ENCODE measurements at regions not wholly inside any gene's neighbourhood (a gene's known extent, or its start where the extent isn't known, plus 50 kb on each side); places are given as distances from the start of the nearest gene placed in this dataset.
"Not testable (repeated sequence)": the region's sequence is repeated elsewhere in the genome, so short reads cannot be mapped to it uniquely, and the experiment has no call there.

GRCh38 chr1:163970151-163970550, 588.8 kb upstream of the PBX1 start:
- Histone ChIP-seq H3K27me3 (ENCODE audit: control insufficient read depth, insufficient read depth, low read length) (no peaks in the 10 kb centered on the region), H3K9me3 (ENCODE audit: control insufficient read depth, low read depth, low read length) (no peaks in the 10 kb centered on the region), H3K27ac (ENCODE audit: low read length) (no peak overlapping the region), H3K36me3 (ENCODE audit: control insufficient read depth, insufficient read depth, low read length) (no peaks in the 10 kb centered on the region), H3K4me1 (ENCODE audit: control insufficient read depth, insufficient read depth, low read length) (no peaks in the 10 kb centered on the region), H3K4me3 (ENCODE audit: low read length) (no peak overlapping the region)
- 67% methylated on average over 1 of the region's 2 CpGs for WGBS (ENCODE audit: insufficient coverage, low lambda C conversion rate)
- no peak for DNase-seq

GRCh38 chr1:163970699-163971098, 588.3 kb upstream of the PBX1 start:
- no peaks in the 10 kb centered on the region for H3K27me3 ChIP-seq (ENCODE audit: control insufficient read depth, insufficient read depth, low read length)
- no peaks in the 10 kb centered on the region for H3K36me3 ChIP-seq (ENCODE audit: control insufficient read depth, insufficient read depth, low read length)
- WGBS (ENCODE audit: insufficient coverage, low lambda C conversion rate), result 40% methylated on average over 1 of the region's 4 CpGs
- H3K27ac ChIP-seq (ENCODE audit: low read length), result no peak overlapping the region
- DNase-seq, result no peak
- no peak overlapping the region for H3K4me3 ChIP-seq (ENCODE audit: low read length)
- no peaks in the 10 kb centered on the region for H3K9me3 ChIP-seq (ENCODE audit: control insufficient read depth, low read depth, low read length)
- H3K4me1 ChIP-seq (ENCODE audit: control insufficient read depth, insufficient read depth, low read length), result no peaks in the 10 kb centered on the region

- Histone ChIP-seq H3K4me1 (ENCODE audit: control insufficient read depth, insufficient read depth, low read length) (no peaks in the 10 kb centered on the region), H3K9me3 (ENCODE audit: control insufficient read depth, low read depth, low read length) (no peaks in the 10 kb centered on the region), H3K4me3 (ENCODE audit: low read length) (no peak overlapping the region), H3K36me3 (ENCODE audit: control insufficient read depth, insufficient read depth, low read length) (no peaks in the 10 kb centered on the region), H3K27me3 (ENCODE audit: control insufficient read depth, insufficient read depth, low read length) (no peaks in the 10 kb centered on the region), H3K27ac (ENCODE audit: low read length) (no peak overlapping the region)
- no peak for DNase-seq
These were observed 585.4 kb upstream of the PBX1 start for GRCh38 chr1:163973586-163973985.

- WGBS (ENCODE audit: insufficient coverage, low lambda C conversion rate), result 80% methylated on average over 2 of the region's 2 CpGs
- Histone ChIP-seq H3K4me3 (ENCODE audit: low read length) (no peak overlapping the region), H3K27ac (ENCODE audit: low read length) (no peak overlapping the region), H3K27me3 (ENCODE audit: control insufficient read depth, insufficient read depth, low read length) (no peaks in the 10 kb centered on the region), H3K4me1 (ENCODE audit: control insufficient read depth, insufficient read depth, low read length) (no peaks in the 10 kb centered on the region), H3K9me3 (ENCODE audit: control insufficient read depth, low read depth, low read length) (no peaks in the 10 kb centered on the region), H3K36me3 (ENCODE audit: control insufficient read depth, insufficient read depth, low read length) (no peaks in the 10 kb centered on the region)
- DNase-seq, result no peak
These were observed 584.9 kb upstream of the PBX1 start for GRCh38 chr1:163974120-163974519.

- Histone ChIP-seq H3K9me3 (ENCODE audit: control insufficient read depth, low read depth, low read length) (no peaks in the 10 kb centered on the region), H3K4me3 (ENCODE audit: low read length) (no peak overlapping the region), H3K27ac (ENCODE audit: low read length) (no peak overlapping the region), H3K4me1 (ENCODE audit: control insufficient read depth, insufficient read depth, low read length) (no peaks in the 10 kb centered on the region), H3K27me3 (ENCODE audit: control insufficient read depth, insufficient read depth, low read length) (no peaks in the 10 kb centered on the region), H3K36me3 (ENCODE audit: control insufficient read depth, insufficient read depth, low read length) (no peaks in the 10 kb centered on the region)
- DNase-seq, result no peak
- WGBS (ENCODE audit: insufficient coverage, low lambda C conversion rate), result no CpG with 5 or more reads among the region's 1 CpG
These were observed 578.6 kb upstream of the PBX1 start for GRCh38 chr1:163980394-163980793.

- Histone ChIP-seq H3K36me3 (ENCODE audit: control insufficient read depth, insufficient read depth, low read length) (no peaks in the 10 kb centered on the region), H3K4me1 (ENCODE audit: control insufficient read depth, insufficient read depth, low read length) (no peaks in the 10 kb centered on the region), H3K27ac (ENCODE audit: low read length) (no peak overlapping the region), H3K4me3 (ENCODE audit: low read length) (no peak overlapping the region), H3K9me3 (ENCODE audit: control insufficient read depth, low read depth, low read length) (no peaks in the 10 kb centered on the region), H3K27me3 (ENCODE audit: control insufficient read depth, insufficient read depth, low read length) (no peaks in the 10 kb centered on the region)
- no CpG with 5 or more reads among the region's 2 CpGs for WGBS (ENCODE audit: insufficient coverage, low lambda C conversion rate)
- no peak for DNase-seq
These were observed 577.4 kb upstream of the PBX1 start for GRCh38 chr1:163981500-163982030.

- H3K27me3 ChIP-seq (ENCODE audit: control insufficient read depth, insufficient read depth, low read length), result no peaks in the 10 kb centered on the region
- H3K27ac ChIP-seq (ENCODE audit: low read length), result no peak overlapping the region
- no CpG with 5 or more reads among the region's 2 CpGs for WGBS (ENCODE audit: insufficient coverage, low lambda C conversion rate)
- H3K4me3 ChIP-seq (ENCODE audit: low read length), result no peak overlapping the region
- H3K36me3 ChIP-seq (ENCODE audit: control insufficient read depth, insufficient read depth, low read length), result no peaks in the 10 kb centered on the region
- DNase-seq, result no peak
- H3K9me3 ChIP-seq (ENCODE audit: control insufficient read depth, low read depth, low read length), result no peaks in the 10 kb centered on the region
- H3K4me1 ChIP-seq (ENCODE audit: control insufficient read depth, insufficient read depth, low read length), result no peaks in the 10 kb centered on the region
These were observed 575.9 kb upstream of the PBX1 start for GRCh38 chr1:163983097-163983496.

GRCh38 chr1:163985700-163986099, 573.3 kb upstream of the PBX1 start:
- DNase-seq, result no peak

GRCh38 chr1:163999131-163999530, 559.9 kb upstream of the PBX1 start:
- Histone ChIP-seq H3K36me3 (ENCODE audit: control insufficient read depth, insufficient read depth, low read length) (no peaks in the 10 kb centered on the region), H3K27ac (ENCODE audit: low read length) (no peak overlapping the region), H3K4me3 (ENCODE audit: low read length) (no peak overlapping the region), H3K9me3 (ENCODE audit: control insufficient read depth, low read depth, low read length) (no peaks in the 10 kb centered on the region), H3K27me3 (ENCODE audit: control insufficient read depth, insufficient read depth, low read length) (no peaks in the 10 kb centered on the region), H3K4me1 (ENCODE audit: control insufficient read depth, insufficient read depth, low read length) (no peaks in the 10 kb centered on the region)
- no peak for DNase-seq
- no CpG with 5 or more reads among the region's 1 CpG for WGBS (ENCODE audit: insufficient coverage, low lambda C conversion rate)

More at GRCh38 chr1:163985700-163986099, 573.3 kb upstream of the PBX1 start:
- H3K27ac ChIP-seq (ENCODE audit: low read length), result no peak overlapping the region
- H3K4me3 ChIP-seq (ENCODE audit: low read length), result no peak overlapping the region
- WGBS (ENCODE audit: insufficient coverage, low lambda C conversion rate), result 96% methylated on average over 3 of the region's 3 CpGs
- H3K4me1 ChIP-seq (ENCODE audit: control insufficient read depth, insufficient read depth, low read length), result no peaks in the 10 kb centered on the region
- no peaks in the 10 kb centered on the region for H3K36me3 ChIP-seq (ENCODE audit: control insufficient read depth, insufficient read depth, low read length)
- H3K9me3 ChIP-seq (ENCODE audit: control insufficient read depth, low read depth, low read length), result no peaks in the 10 kb centered on the region
- no peaks in the 10 kb centered on the region for H3K27me3 ChIP-seq (ENCODE audit: control insufficient read depth, insufficient read depth, low read length)

GRCh38 chr1:164006186-164006585, 552.8 kb upstream of the PBX1 start:
- not testable (repeated sequence) for H3K27ac ChIP-seq (ENCODE audit: low read length); H3K27me3 ChIP-seq (ENCODE audit: control insufficient read depth, insufficient read depth, low read length); DNase-seq; H3K4me3 ChIP-seq (ENCODE audit: low read length); H3K36me3 ChIP-seq (ENCODE audit: control insufficient read depth, insufficient read depth, low read length); H3K4me1 ChIP-seq (ENCODE audit: control insufficient read depth, insufficient read depth, low read length); H3K9me3 ChIP-seq (ENCODE audit: control insufficient read depth, low read depth, low read length)
- WGBS (ENCODE audit: insufficient coverage, low lambda C conversion rate), result 75% methylated on average over 1 of the region's 3 CpGs

- no peaks in the 10 kb centered on the region for H3K4me1 ChIP-seq (ENCODE audit: control insufficient read depth, insufficient read depth, low read length)
- no peak overlapping the region for H3K4me3 ChIP-seq (ENCODE audit: low read length)
- no peaks in the 10 kb centered on the region for H3K36me3 ChIP-seq (ENCODE audit: control insufficient read depth, insufficient read depth, low read length)
- DNase-seq, result no peak
- no peaks in the 10 kb centered on the region for H3K9me3 ChIP-seq (ENCODE audit: control insufficient read depth, low read depth, low read length)
- no peak overlapping the region for H3K27ac ChIP-seq (ENCODE audit: low read length)
- H3K27me3 ChIP-seq (ENCODE audit: control insufficient read depth, insufficient read depth, low read length), result no peaks in the 10 kb centered on the region
- 100% methylated on average over 1 of the region's 4 CpGs for WGBS (ENCODE audit: insufficient coverage, low lambda C conversion rate)
These were observed 552.4 kb upstream of the PBX1 start for GRCh38 chr1:164006621-164007020.

All from large intestine (tissue), 3 donors.